Colonic mucosa (tissue), 4 donors: ENCODE measurements at regions not wholly inside any gene's neighbourhood (a gene's known extent, or its start where the extent isn't known, plus 50 kb on each side); places are given as distances from the start of the nearest gene placed in this dataset.
"Not testable (repeated sequence)": the region's sequence is repeated elsewhere in the genome, so short reads cannot be mapped to it uniquely, and the experiment has no call there.

Experiments
- DNase-seq: peaks from one replicate; pipeline ENCODE4 v3.0.0-alpha.2; 2020
- H3K27ac ChIP-seq: fragments of 200-600 bp; one replicate; pipeline ENCODE4 v1.8.0; 2021
- H3K27me3 ChIP-seq: fragments of 200-600 bp; one replicate; pipeline ENCODE4 v1.8.0; 2021
- H3K36me3 ChIP-seq: fragments of 200-600 bp; one replicate; pipeline ENCODE4 v1.8.0; 2021
- H3K4me1 ChIP-seq: fragments of 200-600 bp; one replicate; pipeline ENCODE4 v1.8.0; 2021; ENCODE audit warnings: mild to moderate bottlenecking
- H3K4me3 ChIP-seq: fragments of 200-600 bp; one replicate; pipeline ENCODE4 v1.8.0; 2021
- H3K9ac ChIP-seq, 2 donors: one replicate each; pipeline ENCODE4 v1.7.0; 2013; ENCODE audit warnings: control low read depth in 2 of 2, low read depth in 2 of 2, low read length in 2 of 2
- H3K9me3 ChIP-seq: fragments of 200-600 bp; one replicate; pipeline ENCODE4 v1.8.0; 2021
- CTCF ChIP-seq: fragments of 200-600 bp; IDR thresholded peaks from one replicate; pipeline ENCODE4 v1.8.0; 2022; ENCODE audit warnings: antibody characterized with exemption, mild to moderate bottlenecking
- intact Hi-C: fragments of 100-400 bp; cut with DNase I; formaldehyde crosslinking; loops from one replicate; pipeline ENCODE4 v1.14.1; 2022
- donor health status: healthy.
- donor health status: DM: no; HTN: no; CAD: no.
- donor health status: DM: no; HTN: no; CAD: no.

DNA sequence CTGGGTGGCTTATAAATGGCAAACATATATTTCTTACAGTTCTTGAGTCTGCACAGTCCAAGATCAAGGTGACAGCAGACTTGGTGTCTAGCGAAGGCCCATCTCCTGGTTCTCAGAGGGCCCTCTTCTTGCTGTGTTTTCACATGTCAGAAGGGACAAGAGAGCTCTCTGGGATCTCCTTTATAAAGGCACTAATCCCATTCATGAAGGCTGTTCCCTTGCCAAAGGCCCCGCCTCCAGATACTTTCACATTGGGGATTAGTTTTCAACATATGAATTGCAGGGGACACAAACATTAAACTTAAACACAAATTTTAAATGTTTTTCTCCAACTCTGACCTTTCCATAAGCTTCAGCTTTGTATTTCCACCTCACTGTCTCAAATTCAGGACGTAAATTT is 1135.0 kb upstream of the TENM3 start:
- Histone ChIP-seq H3K27me3 (no peaks in the 10 kb centered on the region), H3K36me3 (no peaks in the 10 kb centered on the region), H3K4me3 (no peak overlapping the region), H3K9me3 (no peaks in the 10 kb centered on the region), H3K4me1 (no peaks in the 10 kb centered on the region), H3K9ac (no peak overlapping the region), H3K27ac (no peak overlapping the region)
- no peak for DNase-seq
- intact Hi-C loops, result no loop called here
- TF ChIP-seq CTCF, result no peak

DNA sequence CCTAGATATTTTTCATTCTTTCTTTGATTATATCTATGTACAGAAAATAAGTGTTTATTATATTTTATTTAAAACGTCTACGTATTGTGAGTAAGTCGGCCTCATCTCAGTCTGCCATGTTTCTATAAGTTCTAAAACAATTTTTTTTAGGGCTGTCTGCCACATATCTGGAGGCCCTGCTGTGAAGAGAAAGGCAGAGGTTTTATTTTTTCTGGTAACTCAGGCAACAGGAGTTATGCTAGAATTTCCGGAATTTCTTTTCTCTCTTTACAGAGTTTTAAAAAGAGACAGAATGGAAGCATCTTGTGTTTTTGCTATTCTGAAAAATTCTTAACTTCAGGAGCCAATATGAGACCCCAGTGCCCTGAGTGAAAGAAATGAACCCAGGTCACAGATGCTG is 1124.0 kb upstream of the TENM3 start:
- no peak overlapping the region for H3K4me3 ChIP-seq
- H3K27ac ChIP-seq, result no peak overlapping the region
- H3K4me1 ChIP-seq, result no peaks in the 10 kb centered on the region
- no peak for DNase-seq
- H3K27me3 ChIP-seq, result no peaks in the 10 kb centered on the region
- no peak overlapping the region for H3K9ac ChIP-seq
- no peak for TF ChIP-seq CTCF
- intact Hi-C loops, result no loop called here
- no peaks in the 10 kb centered on the region for H3K36me3 ChIP-seq
- no peaks in the 10 kb centered on the region for H3K9me3 ChIP-seq

GRCh38 chr4:181121733-181122132 is 1121.5 kb upstream of the TENM3 start:
- Histone ChIP-seq H3K36me3 (no peaks in the 10 kb centered on the region), H3K4me1 (no peaks in the 10 kb centered on the region), H3K27ac (no peak overlapping the region), H3K9ac (no peak overlapping the region), H3K27me3 (no peaks in the 10 kb centered on the region), H3K9me3 (no peaks in the 10 kb centered on the region), H3K4me3 (no peak overlapping the region)
- no peak for DNase-seq
- intact Hi-C loops, result no loop called here
- TF ChIP-seq CTCF, result no peak

- no peaks in the 10 kb centered on the region for H3K9me3 ChIP-seq
- intact Hi-C loops, result no loop called here
- no peak overlapping the region for H3K9ac ChIP-seq
- TF ChIP-seq CTCF, result no peak
- DNase-seq, result no peak
- H3K4me1 ChIP-seq, result no peaks in the 10 kb centered on the region
- no peak overlapping the region for H3K4me3 ChIP-seq
- no peaks in the 10 kb centered on the region for H3K27me3 ChIP-seq
- H3K36me3 ChIP-seq, result no peaks in the 10 kb centered on the region
- no peak overlapping the region for H3K27ac ChIP-seq
Measured at GRCh38 chr4:181127171-181127570, 1116.0 kb upstream of the TENM3 start.

DNA sequence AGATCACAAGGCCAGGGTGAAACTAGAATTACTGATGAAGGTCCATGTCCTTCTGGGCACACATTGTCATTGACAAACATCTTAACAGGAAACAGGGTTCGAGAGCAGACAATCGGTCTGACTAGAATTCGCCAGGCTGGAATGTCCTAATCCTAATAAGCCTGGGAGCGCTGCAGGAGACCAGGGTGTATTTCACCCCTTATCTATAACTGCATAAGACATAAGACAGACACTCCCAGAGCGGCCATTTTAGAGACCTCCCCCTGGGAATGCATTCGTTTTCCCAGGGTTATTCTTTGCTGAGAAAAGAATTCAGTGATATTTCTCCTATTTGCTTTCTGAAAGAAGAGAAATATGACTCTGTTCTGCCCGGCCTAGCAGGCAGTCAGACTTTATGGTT is 1112.9 kb upstream of the TENM3 start:
- H3K27ac ChIP-seq, H3K9me3 ChIP-seq, H3K4me1 ChIP-seq, intact Hi-C loops, H3K27me3 ChIP-seq, DNase-seq, H3K9ac ChIP-seq, H3K4me3 ChIP-seq, H3K36me3 ChIP-seq: not testable (repeated sequence)

DNA sequence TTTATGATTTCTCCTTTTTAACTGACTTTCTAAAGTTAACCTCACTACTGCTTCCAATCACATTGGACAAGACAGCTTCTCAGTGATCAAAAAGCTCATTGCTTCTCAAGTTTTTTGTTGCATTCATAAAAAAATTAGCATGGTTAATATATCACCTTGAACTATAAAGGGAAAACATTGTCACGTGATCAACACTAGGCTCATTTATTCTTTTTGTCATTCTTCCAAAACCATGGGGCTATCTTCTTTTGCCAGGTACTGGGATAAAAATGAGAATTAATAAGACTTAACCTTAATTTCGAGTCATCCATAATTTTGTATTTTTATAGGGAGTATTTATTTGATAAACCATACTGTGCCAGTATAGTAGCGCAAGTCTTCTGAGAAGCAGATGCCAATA is 1105.9 kb upstream of the TENM3 start:
- Histone ChIP-seq H3K27me3 (no peaks in the 10 kb centered on the region), H3K36me3 (no peaks in the 10 kb centered on the region), H3K9ac (no peak overlapping the region), H3K9me3 (no peaks in the 10 kb centered on the region), H3K4me1 (no peaks in the 10 kb centered on the region), H3K27ac (no peak overlapping the region), H3K4me3 (no peak overlapping the region)
- DNase-seq, result no peak
- intact Hi-C loops, result no loop called here
- no peak for TF ChIP-seq CTCF
